Endothelial cell (in vitro differentiated cells): ENCODE measurements at regions not wholly inside any gene's neighbourhood (a gene's known extent, or its start where the extent isn't known, plus 50 kb on each side); places are given as distances from the start of the nearest gene placed in this dataset.

Experiments used
- DNase-seq: peaks from one replicate; pipeline ENCODE4 v3.0.0; 2021; ENCODE audit warnings: low spot score
- H3K27ac Mint-ChIP-seq: one replicate; pipeline ENCODE4 v1.8.0; 2021; ENCODE audit warnings: mixed read lengths, inconsistent platforms; ENCODE audit not compliant: unreplicated experiment
- H3K27me3 Mint-ChIP-seq: one replicate; pipeline ENCODE4 v1.8.0; 2021; ENCODE audit warnings: mild to moderate bottlenecking, moderate library complexity, mixed read lengths, inconsistent platforms; ENCODE audit not compliant: unreplicated experiment
- H3K36me3 Mint-ChIP-seq: one replicate; pipeline ENCODE4 v1.8.0; 2021; ENCODE audit warnings: mild to moderate bottlenecking, low read depth, mixed read lengths, inconsistent platforms; ENCODE audit not compliant: unreplicated experiment
- H3K4me1 Mint-ChIP-seq: one replicate; pipeline ENCODE4 v1.8.0; 2021; ENCODE audit warnings: mild to moderate bottlenecking, mixed read lengths, inconsistent platforms; ENCODE audit not compliant: unreplicated experiment
- H3K4me3 Mint-ChIP-seq: one replicate; pipeline ENCODE4 v1.8.0; 2021; ENCODE audit warnings: mild to moderate bottlenecking, mixed read lengths, inconsistent platforms; ENCODE audit not compliant: unreplicated experiment
- H3K9me3 Mint-ChIP-seq: one replicate; pipeline ENCODE4 v1.8.0; 2021; ENCODE audit warnings: mixed read lengths, inconsistent platforms; ENCODE audit not compliant: unreplicated experiment
- TF ChIP-seq, protein P1 (sequence below): fragments of 200-600 bp; sonication (generic); IDR thresholded peaks from one replicate; pipeline ENCODE4 v1.5.0; 2021; ENCODE audit warnings: antibody characterized with exemption; ENCODE audit not compliant: unreplicated experiment

DNA sequence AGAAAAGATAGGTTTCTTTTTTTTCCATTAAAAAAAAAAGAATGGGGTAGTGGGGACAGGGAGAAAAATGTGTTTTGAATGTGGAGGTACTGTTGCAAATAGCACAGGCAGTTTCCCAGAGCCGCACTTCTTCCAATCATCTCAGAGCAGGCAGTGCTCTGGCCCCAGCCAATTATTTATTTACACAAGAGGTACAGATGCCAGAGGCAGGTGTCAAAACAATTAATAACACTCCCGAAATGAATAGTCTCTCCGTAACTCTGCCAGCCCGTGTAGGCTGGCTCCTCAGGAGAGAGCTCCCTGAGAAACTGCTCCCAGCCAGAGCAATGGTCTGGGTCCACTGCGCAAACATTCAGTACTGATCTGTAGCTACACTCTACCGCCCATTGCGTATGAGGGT, 130.8 kb upstream of the IL1RAPL2 start:
- no peaks in the 10 kb centered on the region for H3K4me1 Mint-ChIP-seq
- H3K36me3 Mint-ChIP-seq = no peaks in the 10 kb centered on the region
- H3K27me3 Mint-ChIP-seq = no peaks in the 10 kb centered on the region
- TF ChIP-seq, protein P1, sequence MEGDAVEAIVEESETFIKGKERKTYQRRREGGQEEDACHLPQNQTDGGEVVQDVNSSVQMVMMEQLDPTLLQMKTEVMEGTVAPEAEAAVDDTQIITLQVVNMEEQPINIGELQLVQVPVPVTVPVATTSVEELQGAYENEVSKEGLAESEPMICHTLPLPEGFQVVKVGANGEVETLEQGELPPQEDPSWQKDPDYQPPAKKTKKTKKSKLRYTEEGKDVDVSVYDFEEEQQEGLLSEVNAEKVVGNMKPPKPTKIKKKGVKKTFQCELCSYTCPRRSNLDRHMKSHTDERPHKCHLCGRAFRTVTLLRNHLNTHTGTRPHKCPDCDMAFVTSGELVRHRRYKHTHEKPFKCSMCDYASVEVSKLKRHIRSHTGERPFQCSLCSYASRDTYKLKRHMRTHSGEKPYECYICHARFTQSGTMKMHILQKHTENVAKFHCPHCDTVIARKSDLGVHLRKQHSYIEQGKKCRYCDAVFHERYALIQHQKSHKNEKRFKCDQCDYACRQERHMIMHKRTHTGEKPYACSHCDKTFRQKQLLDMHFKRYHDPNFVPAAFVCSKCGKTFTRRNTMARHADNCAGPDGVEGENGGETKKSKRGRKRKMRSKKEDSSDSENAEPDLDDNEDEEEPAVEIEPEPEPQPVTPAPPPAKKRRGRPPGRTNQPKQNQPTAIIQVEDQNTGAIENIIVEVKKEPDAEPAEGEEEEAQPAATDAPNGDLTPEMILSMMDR = no peak
- no peak overlapping the region for H3K4me3 Mint-ChIP-seq
- H3K9me3 Mint-ChIP-seq = no peaks in the 10 kb centered on the region
- no peak for DNase-seq
- no peak overlapping the region for H3K27ac Mint-ChIP-seq

DNA sequence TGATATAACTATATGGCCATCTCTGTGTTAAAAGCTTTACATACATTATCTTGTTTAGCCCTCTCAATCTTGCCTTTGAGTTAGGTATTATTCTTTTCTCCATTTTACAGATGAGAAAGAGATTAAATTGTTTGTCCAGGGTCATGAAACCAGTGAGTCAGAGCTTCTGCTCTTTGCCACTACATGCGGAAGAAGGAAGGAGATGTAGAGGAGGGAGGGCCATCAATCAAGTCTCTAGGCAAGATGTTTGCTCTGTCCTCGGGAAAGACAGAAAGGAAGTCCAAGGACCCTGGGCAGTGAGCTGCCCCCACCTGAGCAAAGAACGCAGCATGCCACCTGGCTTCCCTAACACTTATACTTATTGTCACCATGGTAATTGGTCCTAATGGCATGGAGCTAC, 133.7 kb upstream of the IL1RAPL2 start:
- H3K27me3 Mint-ChIP-seq = peaks cover 1% of the 10 kb centered on the region
- H3K9me3 Mint-ChIP-seq = no peaks in the 10 kb centered on the region
- H3K36me3 Mint-ChIP-seq = no peaks in the 10 kb centered on the region

DNA sequence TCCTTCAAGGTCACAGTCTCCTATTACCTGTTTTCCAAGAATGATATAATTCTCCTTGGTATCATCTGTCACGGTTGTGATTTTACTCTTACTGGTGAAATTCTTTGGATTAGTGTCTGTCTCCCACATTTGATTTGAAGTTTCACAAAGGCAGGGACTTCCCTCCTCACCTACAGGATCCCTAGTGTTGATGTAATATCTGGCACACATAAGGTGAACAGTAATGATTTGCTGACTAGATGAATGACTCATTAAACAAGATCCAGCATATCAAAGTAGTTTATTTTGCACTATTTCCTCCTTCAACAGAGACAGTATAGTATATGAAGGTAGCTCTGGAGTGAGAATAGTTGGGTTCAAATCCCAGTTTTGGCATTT, 135.3 kb upstream of the IL1RAPL2 start:
- Mint-ChIP-seq H3K9me3 (no peaks in the 10 kb centered on the region), H3K27ac (no peak overlapping the region), H3K4me3 (no peak overlapping the region), H3K27me3 (peaks cover 1% of the 10 kb centered on the region), H3K36me3 (no peaks in the 10 kb centered on the region), H3K4me1 (peaks cover 5% of the 10 kb centered on the region)
- DNase-seq = no peak
- TF ChIP-seq, protein P1 = no peak

More for the DNA sequence above, 133.7 kb upstream of the IL1RAPL2 start:
- H3K27ac Mint-ChIP-seq = no peak overlapping the region
- no peak for DNase-seq
- no peaks in the 10 kb centered on the region for H3K4me1 Mint-ChIP-seq
- TF ChIP-seq, protein P1 = no peak
- no peak overlapping the region for H3K4me3 Mint-ChIP-seq

DNA sequence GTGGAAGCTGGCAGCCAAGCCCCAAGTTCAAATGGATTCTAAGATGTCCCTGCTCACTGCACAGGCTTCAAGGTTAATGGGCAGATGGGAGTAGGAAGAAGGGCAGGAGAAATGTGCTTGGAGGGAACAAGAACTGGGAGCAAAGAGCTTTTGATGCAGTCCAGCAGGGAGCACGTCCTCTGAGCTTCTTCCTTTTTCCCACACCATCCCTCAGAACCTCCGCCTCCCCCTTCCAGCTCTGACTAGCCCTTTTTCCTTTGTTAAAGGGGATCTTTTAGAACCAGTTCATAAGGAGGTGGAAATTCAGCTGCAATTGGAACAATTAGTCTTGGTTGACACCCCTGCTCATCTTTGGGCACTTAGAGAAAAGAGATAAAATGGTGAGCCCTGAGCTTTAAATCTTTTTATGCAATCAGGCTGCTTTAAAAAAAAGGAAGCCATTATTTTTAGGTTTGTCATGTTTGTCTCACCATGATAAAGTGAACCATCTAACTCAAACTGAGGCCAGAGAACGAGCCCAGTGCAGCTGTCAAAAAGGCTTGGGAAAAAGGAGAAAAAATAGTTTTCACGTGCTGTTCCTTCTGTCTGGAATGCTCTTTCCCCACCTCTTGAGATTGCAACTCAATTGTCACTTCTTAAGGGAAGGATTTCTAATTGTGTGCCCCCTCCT, 135.8 kb upstream of the IL1RAPL2 start:
- H3K4me3 Mint-ChIP-seq = no peak overlapping the region

DNA sequence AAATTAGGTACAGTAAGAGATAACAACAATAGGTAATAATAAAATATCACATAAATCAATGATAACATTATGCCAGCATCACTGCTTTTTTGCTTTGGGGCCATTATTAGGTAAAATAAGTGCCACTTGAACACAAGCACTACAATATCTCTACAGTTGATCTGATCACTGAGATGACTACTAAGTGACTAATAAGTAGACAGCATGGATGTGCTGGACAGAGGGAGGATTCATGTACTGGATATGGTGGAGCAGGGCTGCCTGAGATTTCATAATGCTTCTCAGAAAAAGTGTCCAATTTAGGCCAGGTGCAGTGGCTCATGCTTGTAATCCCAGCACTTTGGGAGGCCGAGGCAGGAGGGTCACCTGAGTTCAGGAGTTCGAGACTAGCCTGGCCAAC, 137.8 kb upstream of the IL1RAPL2 start:
- H3K27ac Mint-ChIP-seq = no peak overlapping the region
- H3K27me3 Mint-ChIP-seq = peaks cover 1% of the 10 kb centered on the region
- H3K4me3 Mint-ChIP-seq = no peak overlapping the region

More for the DNA sequence above, 135.8 kb upstream of the IL1RAPL2 start:
- H3K9me3 Mint-ChIP-seq = no peaks in the 10 kb centered on the region
- TF ChIP-seq, protein P1 = no peak
- H3K36me3 Mint-ChIP-seq = no peaks in the 10 kb centered on the region
- peaks cover 1% of the 10 kb centered on the region for H3K27me3 Mint-ChIP-seq
- no peak overlapping the region for H3K27ac Mint-ChIP-seq
- no peak for DNase-seq
- peaks cover 7% of the 10 kb centered on the region for H3K4me1 Mint-ChIP-seq

More for the DNA sequence above, 137.8 kb upstream of the IL1RAPL2 start:
- Mint-ChIP-seq H3K4me1 (peaks cover 7% of the 10 kb centered on the region), H3K9me3 (no peaks in the 10 kb centered on the region), H3K36me3 (no peaks in the 10 kb centered on the region)
- TF ChIP-seq, protein P1 = no peak
- DNase-seq = no peak
